Type B pancreatic cell (in vitro differentiated cells): ENCODE measurements at regions not wholly inside any gene's neighbourhood (a gene's known extent, or its start where the extent isn't known, plus 50 kb on each side); places are given as distances from the start of the nearest gene placed in this dataset.

Experiments used
- DNase-seq: peaks from one replicate; pipeline ENCODE4 v3.0.0; 2021; ENCODE audit warnings: mixed read lengths; ENCODE audit not compliant: unreplicated experiment; ENCODE audit errors: extremely low spot score
- H3K27ac Mint-ChIP-seq: 2 replicates; pipeline ENCODE4 v1.8.0; 2021; ENCODE audit warnings: mild to moderate bottlenecking, mixed read lengths
- H3K27me3 Mint-ChIP-seq: 2 replicates; pipeline ENCODE4 v1.8.0; 2021; ENCODE audit warnings: mixed read lengths
- H3K36me3 Mint-ChIP-seq: 2 replicates; pipeline ENCODE4 v1.8.0; 2021; ENCODE audit warnings: mixed read lengths
- H3K4me1 Mint-ChIP-seq: one replicate; pipeline ENCODE4 v1.8.0; 2021; ENCODE audit warnings: mixed read lengths; ENCODE audit not compliant: unreplicated experiment
- H3K4me3 Mint-ChIP-seq: 2 replicates; pipeline ENCODE4 v1.8.0; 2021; ENCODE audit warnings: mild to moderate bottlenecking, mixed read lengths
- H3K9me3 Mint-ChIP-seq: 2 replicates; pipeline ENCODE4 v1.8.0; 2021; ENCODE audit warnings: mixed read lengths
- CTCF ChIP-seq: fragments of 200-600 bp; sonication (generic); conservative IDR thresholded peaks from 2 replicates; pipeline ENCODE4 v1.5.0; 2021; ENCODE audit warnings: antibody characterized with exemption, mild to moderate bottlenecking

- H3K27me3 Mint-ChIP-seq, result peaks cover 32% of the 10 kb centered on the region
- H3K4me3 Mint-ChIP-seq, result peak overlapping the region; percentile 9
- H3K4me1 Mint-ChIP-seq, result peaks cover 37% of the 10 kb centered on the region
- H3K27ac Mint-ChIP-seq, result peak overlapping the region; percentile 3
- TF ChIP-seq CTCF, result no peak
- no peaks in the 10 kb centered on the region for H3K9me3 Mint-ChIP-seq
- no peak for DNase-seq
- H3K36me3 Mint-ChIP-seq, result no peaks in the 10 kb centered on the region
Observed at GRCh38 chr6:44653761-44654218, 266.3 kb downstream of the CDC5L start.

- H3K4me3 Mint-ChIP-seq, result peak overlapping the region; percentile 57
- TF ChIP-seq CTCF, result peak; percentile 99
Observed at GRCh38 chr6:44655412-44656342, 268.2 kb downstream of the CDC5L start.

GRCh38 chr6:44656691-44657090 lies 269.2 kb downstream of the CDC5L start:
- Mint-ChIP-seq H3K4me1 (peaks cover 37% of the 10 kb centered on the region), H3K27ac (peak overlapping the region; percentile 18), H3K27me3 (peaks cover 15% of the 10 kb centered on the region), H3K4me3 (no peak overlapping the region), H3K36me3 (no peaks in the 10 kb centered on the region), H3K9me3 (no peaks in the 10 kb centered on the region)
- DNase-seq, result no peak
- TF ChIP-seq CTCF, result no peak

More at GRCh38 chr6:44655412-44656342, 268.2 kb downstream of the CDC5L start:
- Mint-ChIP-seq H3K9me3 (no peaks in the 10 kb centered on the region), H3K27me3 (peaks cover 25% of the 10 kb centered on the region), H3K36me3 (no peaks in the 10 kb centered on the region), H3K4me1 (peaks cover 37% of the 10 kb centered on the region), H3K27ac (peak overlapping the region; percentile 89)
- DNase-seq, result peak; percentile 84

GRCh38 chr6:44657206-44657819 lies 269.8 kb downstream of the CDC5L start:
- Mint-ChIP-seq H3K36me3 (no peaks in the 10 kb centered on the region), H3K27ac (peak overlapping the region; percentile 18), H3K4me3 (no peak overlapping the region), H3K27me3 (peaks cover 11% of the 10 kb centered on the region), H3K9me3 (no peaks in the 10 kb centered on the region), H3K4me1 (peaks cover 37% of the 10 kb centered on the region)
- no peak for TF ChIP-seq CTCF
- no peak for DNase-seq

- Mint-ChIP-seq H3K27ac (no peak overlapping the region), H3K27me3 (peaks cover 6% of the 10 kb centered on the region), H3K4me1 (peaks cover 47% of the 10 kb centered on the region), H3K9me3 (no peaks in the 10 kb centered on the region), H3K4me3 (no peak overlapping the region), H3K36me3 (no peaks in the 10 kb centered on the region)
- DNase-seq, result no peak
- TF ChIP-seq CTCF, result no peak
Observed at GRCh38 chr6:44658571-44658970, 271.1 kb downstream of the CDC5L start.
